Uterus (tissue), 3 donors: ENCODE measurements at regions not wholly inside any gene's neighbourhood (a gene's known extent, or its start where the extent isn't known, plus 50 kb on each side); places are given as distances from the start of the nearest gene placed in this dataset.
"Not testable (repeated sequence)": the region's sequence is repeated elsewhere in the genome, so short reads cannot be mapped to it uniquely, and the experiment has no call there.

Experiments used
- DNase-seq, 2 donors: peaks; one replicate each; pipeline ENCODE4 v3.0.0-alpha.2; 2019 to 2020
- H3K27ac ChIP-seq, 2 donors: fragments of 200-600 bp; sonication (generic); 1 replicate in 1 of 2; 2 replicates in 1 of 2; pipeline ENCODE4 v1.5.1; 2016 to 2018
- H3K27me3 ChIP-seq, 2 donors: fragments of 200-600 bp; sonication (generic); one replicate each; pipeline ENCODE4 v1.5.1; 2018 to 2019; ENCODE audit warnings: control low read depth in 1 of 2
- H3K36me3 ChIP-seq, 2 donors: fragments of 200-600 bp; sonication (generic); one replicate each; pipeline ENCODE4 v1.5.1; 2019; ENCODE audit warnings: control low read depth in 1 of 2
- H3K4me1 ChIP-seq, 2 donors: fragments of 200-600 bp; sonication (generic); one replicate each; pipeline ENCODE4 v1.5.1; 2018 to 2019; ENCODE audit warnings: control low read depth in 1 of 2
- H3K4me3 ChIP-seq, 2 donors: fragments of 200-600 bp; sonication (generic); 1 replicate in 1 of 2; 2 replicates in 1 of 2; pipeline ENCODE4 v1.5.1; 2018 to 2019; ENCODE audit warnings: mild to moderate bottlenecking in 1 of 2
- H3K9me3 ChIP-seq, 2 donors: fragments of 200-600 bp; sonication (generic); one replicate each; pipeline ENCODE4 v1.5.1; 2019; ENCODE audit warnings: control low read depth in 1 of 2
- POLR2A ChIP-seq, 2 donors: fragments of 450-650 bp; IDR thresholded peaks; one replicate each; pipeline ENCODE4 v1.6.1; 2016; ENCODE audit warnings: antibody characterized with exemption in 2 of 2, mild to moderate bottlenecking in 1 of 2, moderate library complexity in 1 of 2
- intact Hi-C: fragments of 100-400 bp; cut with DNase I; formaldehyde crosslinking; loops from one replicate; pipeline ENCODE4 v1.15.1; 2023; ENCODE audit warnings: low total_unique reads
- TF ChIP-seq, protein P1 (sequence below), 4 experiments: fragments of 200-600 bp in 2 of 4; fragments of 450-650 bp in 2 of 4; sonication (generic) in 2 of 4; IDR thresholded peaks; one replicate each; pipeline ENCODE4 v1.5.1; 2016 to 2019; ENCODE audit warnings: antibody characterized with exemption in 4 of 4, mild to moderate bottlenecking in 2 of 4, moderate library complexity in 1 of 4
- donor health status: DM: yes; HTN: yes; CAD: no.

DNA sequence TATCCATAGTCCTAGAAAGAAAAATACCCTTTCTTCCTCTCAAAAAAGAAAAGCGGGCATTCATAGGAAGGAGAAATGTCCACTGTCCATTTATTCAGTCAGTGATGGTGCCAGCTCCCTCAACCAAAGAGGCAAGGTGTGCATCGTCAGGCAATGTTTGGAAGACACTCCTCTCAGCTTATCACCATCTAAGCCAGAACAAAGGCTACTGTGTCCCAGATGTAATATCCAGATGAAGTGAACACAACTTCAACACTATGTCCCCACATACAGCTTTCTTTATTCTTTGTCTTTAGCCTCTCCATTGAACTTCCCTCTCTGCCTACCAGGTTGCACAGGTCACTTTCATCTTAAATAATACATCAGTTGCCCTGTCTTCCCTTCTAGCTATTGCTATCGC lies 131.4 kb upstream of the RNF32 start:
- intact Hi-C loops: no loop called here

DNA sequence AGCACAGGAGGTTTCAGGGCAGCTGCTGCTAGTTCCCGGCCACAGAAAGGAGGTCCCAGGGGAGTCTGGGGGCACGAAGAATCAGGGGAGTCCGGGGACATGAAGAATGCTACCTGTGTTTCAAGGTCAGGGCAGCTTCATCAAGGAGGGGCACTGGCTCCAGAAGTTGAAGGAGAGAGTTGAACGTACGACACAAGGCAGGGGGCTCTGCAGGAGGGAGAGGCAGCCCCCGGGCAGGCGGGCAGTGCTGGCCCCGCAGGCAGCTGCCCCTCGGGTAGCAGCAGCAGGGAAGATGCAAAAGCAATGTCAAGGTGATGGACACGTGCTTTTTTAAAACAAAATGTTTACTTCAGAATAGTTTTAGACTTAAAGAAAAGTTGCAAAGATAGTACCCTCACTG lies 134.7 kb upstream of the RNF32 start:
- TF ChIP-seq, protein P1, sequence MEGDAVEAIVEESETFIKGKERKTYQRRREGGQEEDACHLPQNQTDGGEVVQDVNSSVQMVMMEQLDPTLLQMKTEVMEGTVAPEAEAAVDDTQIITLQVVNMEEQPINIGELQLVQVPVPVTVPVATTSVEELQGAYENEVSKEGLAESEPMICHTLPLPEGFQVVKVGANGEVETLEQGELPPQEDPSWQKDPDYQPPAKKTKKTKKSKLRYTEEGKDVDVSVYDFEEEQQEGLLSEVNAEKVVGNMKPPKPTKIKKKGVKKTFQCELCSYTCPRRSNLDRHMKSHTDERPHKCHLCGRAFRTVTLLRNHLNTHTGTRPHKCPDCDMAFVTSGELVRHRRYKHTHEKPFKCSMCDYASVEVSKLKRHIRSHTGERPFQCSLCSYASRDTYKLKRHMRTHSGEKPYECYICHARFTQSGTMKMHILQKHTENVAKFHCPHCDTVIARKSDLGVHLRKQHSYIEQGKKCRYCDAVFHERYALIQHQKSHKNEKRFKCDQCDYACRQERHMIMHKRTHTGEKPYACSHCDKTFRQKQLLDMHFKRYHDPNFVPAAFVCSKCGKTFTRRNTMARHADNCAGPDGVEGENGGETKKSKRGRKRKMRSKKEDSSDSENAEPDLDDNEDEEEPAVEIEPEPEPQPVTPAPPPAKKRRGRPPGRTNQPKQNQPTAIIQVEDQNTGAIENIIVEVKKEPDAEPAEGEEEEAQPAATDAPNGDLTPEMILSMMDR (IDR thresholded peaks at IDR 0.05): no peak
- TF ChIP-seq POLR2A (IDR thresholded peaks at IDR 0.05): no peak
- Histone ChIP-seq H3K9me3 (no peaks in the 10 kb centered on the region), H3K4me1 (no peaks in the 10 kb centered on the region), H3K27ac (no peak overlapping the region), H3K4me3 (no peak overlapping the region), H3K36me3 (no peaks in the 10 kb centered on the region), H3K27me3 (no peaks in the 10 kb centered on the region)
- DNase-seq: no peak
- intact Hi-C loops: no loop called here

More for the DNA sequence above, 131.4 kb upstream of the RNF32 start:
- DNase-seq: no peak
- TF ChIP-seq POLR2A (IDR thresholded peaks at IDR 0.05): no peak
- TF ChIP-seq, protein P1 (IDR thresholded peaks at IDR 0.05): no peak
- no peak overlapping the region for H3K27ac ChIP-seq
- H3K9me3 ChIP-seq: no peaks in the 10 kb centered on the region
- no peaks in the 10 kb centered on the region for H3K36me3 ChIP-seq
- H3K4me3 ChIP-seq: no peak overlapping the region
- no peaks in the 10 kb centered on the region for H3K27me3 ChIP-seq
- no peaks in the 10 kb centered on the region for H3K4me1 ChIP-seq

DNA sequence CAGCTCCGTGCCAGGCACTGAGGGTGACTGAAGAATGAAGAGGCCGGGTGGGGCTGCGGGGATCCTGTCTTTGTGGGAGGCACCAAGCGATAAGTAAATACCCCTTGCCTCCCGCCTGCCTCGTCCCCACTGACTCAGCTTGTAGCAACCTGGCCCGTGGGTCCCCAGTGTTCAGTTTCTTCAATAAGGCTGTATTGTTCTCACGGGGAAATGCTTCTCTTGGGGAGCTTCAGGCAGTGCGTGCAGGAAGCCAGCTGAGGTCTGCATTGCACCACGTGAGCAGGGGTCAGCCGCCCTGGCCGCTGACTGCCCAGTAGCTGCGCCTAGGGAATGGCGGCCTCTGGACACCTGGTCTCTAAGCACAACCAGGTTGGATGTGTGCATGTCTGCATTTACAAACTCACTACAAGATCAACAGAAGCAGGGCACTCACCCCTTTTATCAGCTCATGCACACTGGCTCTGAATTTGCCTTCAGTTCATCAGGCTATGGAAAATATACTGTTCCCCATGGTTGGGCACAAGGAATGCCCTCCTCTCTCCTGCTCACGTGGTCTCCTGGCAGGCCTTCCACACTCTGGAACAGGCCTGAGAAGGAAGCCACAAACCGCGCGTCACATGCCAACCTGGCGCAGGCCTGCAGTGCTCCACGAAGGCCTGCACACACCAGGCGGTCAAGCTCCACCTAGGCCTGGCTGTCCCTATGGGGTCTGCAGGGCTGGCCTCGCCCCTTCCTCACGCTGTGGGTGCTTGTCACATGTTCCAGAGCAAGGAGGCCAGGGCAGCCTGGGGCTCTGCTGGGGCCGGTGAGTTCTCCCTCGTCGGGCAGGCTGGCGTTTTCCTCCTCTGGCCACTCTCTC lies 135.7 kb upstream of the RNF32 start:
- intact Hi-C loops: no loop called here
- Histone ChIP-seq H3K27ac (no peak overlapping the region), H3K9me3 (no peaks in the 10 kb centered on the region), H3K4me3 (no peak overlapping the region), H3K27me3 (no peaks in the 10 kb centered on the region), H3K4me1 (no peaks in the 10 kb centered on the region), H3K36me3 (no peaks in the 10 kb centered on the region)
- no peak for DNase-seq
- no peak for TF ChIP-seq POLR2A (IDR thresholded peaks at IDR 0.05)
- TF ChIP-seq, protein P1 (IDR thresholded peaks at IDR 0.05): no peak

DNA sequence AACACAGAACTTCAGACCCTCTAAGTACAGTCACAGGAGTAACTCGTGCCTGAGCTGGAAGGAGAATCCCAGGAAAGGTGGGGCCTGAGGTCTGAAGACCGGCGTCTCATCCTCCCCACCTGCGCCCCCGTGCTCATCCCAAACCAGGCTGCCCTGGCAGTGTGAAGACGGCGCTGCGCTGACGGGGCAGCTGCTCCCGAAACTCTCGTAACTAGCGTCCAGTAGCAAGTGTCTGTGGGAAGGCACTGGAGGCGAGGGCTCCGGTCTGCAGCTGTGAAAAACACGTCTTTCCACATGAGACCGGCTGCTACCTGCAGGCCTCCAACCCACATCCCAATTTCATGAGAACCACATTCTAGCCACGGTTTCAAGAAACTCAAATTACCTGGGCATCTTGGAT lies 136.6 kb upstream of the RNF32 start:
- Histone ChIP-seq H3K4me3 (no peak overlapping the region), H3K4me1 (no peaks in the 10 kb centered on the region), H3K27me3 (no peaks in the 10 kb centered on the region), H3K9me3 (no peaks in the 10 kb centered on the region), H3K36me3 (no peaks in the 10 kb centered on the region), H3K27ac (no peak overlapping the region)
- intact Hi-C loops: no loop called here
- TF ChIP-seq POLR2A (IDR thresholded peaks at IDR 0.05): no peak
- TF ChIP-seq, protein P1 (IDR thresholded peaks at IDR 0.05): no peak
- DNase-seq: no peak

DNA sequence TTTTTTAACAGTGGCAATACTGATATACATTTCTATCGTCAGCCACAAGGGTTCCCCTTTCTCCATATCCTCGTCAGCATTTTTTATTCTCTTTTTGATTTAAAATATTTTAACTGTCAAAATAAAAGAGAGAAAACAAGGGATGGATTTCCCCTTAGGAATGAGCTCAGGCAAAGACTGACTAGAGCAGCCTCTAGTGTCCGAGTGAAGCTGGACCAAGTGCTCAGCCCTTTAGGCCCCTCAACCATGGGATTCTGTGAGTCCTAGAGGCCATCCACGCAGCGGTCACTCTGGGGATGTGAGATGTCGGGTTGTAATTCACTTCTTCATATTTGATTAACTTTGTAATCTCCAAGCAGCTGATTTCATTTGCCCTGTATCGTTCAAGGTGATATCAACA lies 137.4 kb upstream of the RNF32 start:
- Histone ChIP-seq H3K27me3 (no peaks in the 10 kb centered on the region), H3K36me3 (no peaks in the 10 kb centered on the region), H3K4me3 (no peak overlapping the region), H3K4me1 (no peaks in the 10 kb centered on the region), H3K27ac (no peak overlapping the region), H3K9me3 (no peaks in the 10 kb centered on the region)
- DNase-seq: no peak
- intact Hi-C loops: no loop called here
- no peak for TF ChIP-seq POLR2A (IDR thresholded peaks at IDR 0.05)
- TF ChIP-seq, protein P1 (IDR thresholded peaks at IDR 0.05): no peak

DNA sequence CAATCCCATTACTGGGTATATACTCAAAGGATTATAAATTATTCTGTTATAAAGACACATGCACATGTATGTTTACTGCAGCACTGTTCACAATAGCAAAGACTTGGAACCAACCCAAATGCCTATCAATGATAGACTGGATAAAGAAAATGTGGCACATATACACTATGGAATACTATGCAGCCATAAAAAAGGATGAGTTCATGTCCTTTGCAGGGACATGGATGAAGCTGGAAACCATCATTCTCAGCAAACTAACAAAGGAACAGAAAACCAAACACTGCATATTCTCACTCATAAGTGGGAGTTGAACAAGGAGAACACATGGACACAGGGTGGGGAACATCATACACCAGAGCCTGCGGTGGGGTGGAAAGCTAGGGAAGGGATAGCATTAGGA lies 138.8 kb upstream of the RNF32 start:
- H3K27me3 ChIP-seq, H3K4me3 ChIP-seq, intact Hi-C loops, H3K36me3 ChIP-seq, H3K4me1 ChIP-seq, DNase-seq, H3K27ac ChIP-seq, H3K9me3 ChIP-seq: not testable (repeated sequence)
